ENCODE measurements at regions not wholly inside any gene's neighbourhood (a gene's known extent, or its start where the extent isn't known, plus 50 kb on each side); places are given as distances from the start of the nearest gene placed in this dataset.

- no peaks in the 10 kb centered on the region for H3K36me3 Mint-ChIP-seq
- DNase-seq (ENCODE audit: low spot score in 2 of 2, unreplicated experiment in 2 of 2): no peak
- H3K27ac Mint-ChIP-seq: no peak overlapping the region
- H3K4me1 Mint-ChIP-seq: no peaks in the 10 kb centered on the region
- no peak for TF ChIP-seq CTCF (IDR thresholded peaks at IDR 0.05; ENCODE audit: unreplicated experiment)
- H3K4me3 Mint-ChIP-seq: no peak overlapping the region
- no peaks in the 10 kb centered on the region for H3K9me3 Mint-ChIP-seq
- peaks cover 23% of the 10 kb centered on the region for H3K27me3 Mint-ChIP-seq (ENCODE audit: low read depth)
Measured at GRCh38 chr11:114877976-114878375, 199.6 kb downstream of the NXPE2 start.

- Mint-ChIP-seq H3K4me1 (peaks cover 3% of the 10 kb centered on the region), H3K4me3 (no peak overlapping the region), H3K27ac (no peak overlapping the region), H3K27me3 (ENCODE audit: low read depth) (peaks cover 10% of the 10 kb centered on the region), H3K36me3 (no peaks in the 10 kb centered on the region), H3K9me3 (no peaks in the 10 kb centered on the region)
- DNase-seq (ENCODE audit: low spot score in 2 of 2, unreplicated experiment in 2 of 2): no peak
- no peak for TF ChIP-seq CTCF (IDR thresholded peaks at IDR 0.05; ENCODE audit: unreplicated experiment)
Measured at GRCh38 chr11:114880442-114880841, 202.1 kb downstream of the NXPE2 start.

- no peak for DNase-seq (ENCODE audit: low spot score in 2 of 2, unreplicated experiment in 2 of 2)
Measured at GRCh38 chr11:114883472-114883871, 205.1 kb downstream of the NXPE2 start.

GRCh38 chr11:114886644-114887265 lies 208.4 kb downstream of the NXPE2 start:
- Mint-ChIP-seq H3K36me3 (no peaks in the 10 kb centered on the region), H3K4me3 (no peak overlapping the region), H3K4me1 (peaks cover 10% of the 10 kb centered on the region), H3K27me3 (ENCODE audit: low read depth) (peaks cover 4% of the 10 kb centered on the region), H3K9me3 (peaks cover 9% of the 10 kb centered on the region), H3K27ac (peak overlapping the region; percentile 33)
- no peak for DNase-seq (ENCODE audit: low spot score in 2 of 2, unreplicated experiment in 2 of 2)
- no peak for TF ChIP-seq CTCF (IDR thresholded peaks at IDR 0.05; ENCODE audit: unreplicated experiment)

More at GRCh38 chr11:114883472-114883871, 205.1 kb downstream of the NXPE2 start:
- Mint-ChIP-seq H3K27ac (no peak overlapping the region), H3K36me3 (no peaks in the 10 kb centered on the region), H3K4me3 (no peak overlapping the region), H3K9me3 (no peaks in the 10 kb centered on the region), H3K4me1 (peaks cover 10% of the 10 kb centered on the region), H3K27me3 (ENCODE audit: low read depth) (peaks cover 3% of the 10 kb centered on the region)
- TF ChIP-seq CTCF (IDR thresholded peaks at IDR 0.05; ENCODE audit: unreplicated experiment): no peak

GRCh38 chr11:114889594-114890011 lies 211.3 kb downstream of the NXPE2 start:
- TF ChIP-seq CTCF (IDR thresholded peaks at IDR 0.05; ENCODE audit: unreplicated experiment): no peak
- Mint-ChIP-seq H3K9me3 (peaks cover 9% of the 10 kb centered on the region), H3K4me1 (peaks cover 7% of the 10 kb centered on the region), H3K27ac (no peak overlapping the region), H3K4me3 (no peak overlapping the region), H3K36me3 (no peaks in the 10 kb centered on the region), H3K27me3 (ENCODE audit: low read depth) (peaks cover 15% of the 10 kb centered on the region)
- no peak for DNase-seq (ENCODE audit: low spot score in 2 of 2, unreplicated experiment in 2 of 2)
